CD8-positive, alpha-beta memory T cell (primary cell): ENCODE measurements at regions not wholly inside any gene's neighbourhood (a gene's known extent, or its start where the extent isn't known, plus 50 kb on each side); places are given as distances from the start of the nearest gene placed in this dataset.

Experiments used
- CTCF ChIA-PET: fragments of 350-600 bp; sonication (Branson Sonifier 250); formaldehyde crosslinking; loops from one replicate; lab custom pipeline; 2021; ENCODE audit warnings: antibody characterized with exemption; lab: Charles Lee
- POLR2A ChIA-PET: fragments of 350-600 bp; sonication (Branson Sonifier 250); formaldehyde crosslinking; loops from one replicate; lab custom pipeline; 2021; ENCODE audit warnings: antibody characterized with exemption; lab: Charles Lee
- DNase-seq, 5 donors: peaks; one replicate each; pipeline versions ENCODE4 v3.0.0 to v3.0.0-alpha.2; 2020 to 2022; ENCODE audit warnings: mixed read lengths in 1 of 5
- H3K27ac ChIP-seq: one replicate; pipeline ENCODE4 v1.7.0; 2013; ENCODE audit warnings: low read depth, mild to moderate bottlenecking, low read length, moderate library complexity
- H3K27me3 ChIP-seq: 2 replicates; pipeline ENCODE4 v1.7.0; 2013; ENCODE audit warnings: low read length, mild to moderate bottlenecking; ENCODE audit not compliant: insufficient read depth, poor library complexity, severe bottlenecking
- H3K36me3 ChIP-seq: 2 replicates; pipeline ENCODE4 v1.7.0; 2013; ENCODE audit warnings: mild to moderate bottlenecking, low read length, moderate library complexity; ENCODE audit not compliant: insufficient read depth
- H3K4me1 ChIP-seq: 2 replicates; pipeline ENCODE4 v1.7.0; 2013; ENCODE audit warnings: mild to moderate bottlenecking, low read length, moderate library complexity; ENCODE audit not compliant: insufficient read depth
- H3K4me3 ChIP-seq: 2 replicates; pipeline ENCODE4 v1.7.0; 2013; ENCODE audit warnings: mild to moderate bottlenecking, low read length
- H3K9me3 ChIP-seq: 2 replicates; pipeline ENCODE4 v1.7.0; 2013; ENCODE audit warnings: mild to moderate bottlenecking, low read length
- H3K27ac Mint-ChIP-seq, 8 donors: one replicate each; pipeline ENCODE4 v1.8.0; 2020 to 2021; ENCODE audit warnings: mixed read lengths in 8 of 8, mild to moderate bottlenecking in 6 of 8, inconsistent platforms in 3 of 8, moderate library complexity in 3 of 8
- H3K27me3 Mint-ChIP-seq, 2 donors: one replicate each; pipeline ENCODE4 v1.8.0; 2020 to 2021; ENCODE audit warnings: mixed read lengths in 2 of 2, mild to moderate bottlenecking in 1 of 2, moderate library complexity in 1 of 2
- H3K36me3 Mint-ChIP-seq, 3 donors: one replicate each; pipeline ENCODE4 v1.8.0; 2020 to 2021; ENCODE audit warnings: mixed read lengths in 3 of 3, inconsistent platforms in 1 of 3, mild to moderate bottlenecking in 1 of 3
- H3K4me1 Mint-ChIP-seq, 3 donors: one replicate each; pipeline ENCODE4 v1.8.0; 2020 to 2021; ENCODE audit warnings: mixed read lengths in 3 of 3, inconsistent platforms in 1 of 3, mild to moderate bottlenecking in 1 of 3
- H3K4me3 Mint-ChIP-seq, 7 donors: one replicate each; pipeline ENCODE4 v1.8.0; 2020 to 2021; ENCODE audit warnings: mixed read lengths in 7 of 7, mild to moderate bottlenecking in 6 of 7, moderate library complexity in 4 of 7, inconsistent platforms in 2 of 7
- H3K9me3 Mint-ChIP-seq, 5 donors: one replicate each; pipeline ENCODE4 v1.8.0; 2020 to 2022; ENCODE audit warnings: mixed read lengths in 5 of 5, mild to moderate bottlenecking in 3 of 5, moderate library complexity in 2 of 5, inconsistent platforms in 1 of 5

- H3K27me3 Mint-ChIP-seq, result peaks cover 16 to 40% of the 10 kb centered on the region in 2 donors
- H3K27ac Mint-ChIP-seq, result no peak overlapping the region
- Histone ChIP-seq H3K27ac (no peak overlapping the region), H3K4me3 (no peak overlapping the region), H3K27me3 (no peaks in the 10 kb centered on the region), H3K36me3 (no peaks in the 10 kb centered on the region), H3K9me3 (no peaks in the 10 kb centered on the region), H3K4me1 (no peaks in the 10 kb centered on the region)
- DNase-seq, result no peak
- no peak overlapping the region for H3K4me3 Mint-ChIP-seq
- no peaks in the 10 kb centered on the region for H3K36me3 Mint-ChIP-seq
- POLR2A ChIA-PET, result interaction anchor here (0.7 kb wide), 1 partner anchor 597 kb away, joined by 4 read pairs; no protein-coding TSS in a partner anchor
- H3K9me3 Mint-ChIP-seq, result no peaks in the 10 kb centered on the region
- H3K4me1 Mint-ChIP-seq, result no peaks in the 10 kb centered on the region
- CTCF ChIA-PET, result no interaction called here
Observed at GRCh38 chr10:3251172-3251571, 78.6 kb upstream of the PITRM1 start.

DNA sequence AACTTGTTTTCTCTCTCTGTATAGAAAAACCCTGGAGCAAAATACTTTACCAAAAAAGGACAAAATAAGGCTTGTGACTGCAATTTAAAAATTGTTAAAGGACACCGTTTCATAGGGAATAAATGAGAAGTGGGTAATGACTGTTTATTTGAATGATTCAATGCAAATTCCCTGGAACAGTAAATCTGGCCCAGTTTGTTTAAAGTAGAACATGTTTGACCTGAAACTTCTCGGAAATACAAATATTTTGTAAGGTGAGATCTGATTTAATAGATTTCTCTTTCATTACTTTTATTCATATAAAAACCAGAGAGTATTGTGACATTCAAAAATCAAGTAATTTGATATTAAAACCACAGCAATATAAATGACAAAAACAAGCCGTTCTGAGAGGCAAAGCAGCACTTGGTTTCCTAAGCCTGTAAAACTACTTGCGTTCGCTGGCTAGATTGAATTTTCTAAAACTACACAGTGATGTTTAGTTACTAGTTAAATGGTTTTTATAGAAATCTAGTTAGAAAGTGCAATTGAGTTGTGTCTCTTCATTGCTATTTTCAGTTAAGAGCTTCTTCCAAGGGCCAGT is 76.8 kb upstream of the PITRM1 start:
- Mint-ChIP-seq H3K27me3 (peaks cover 16 to 42% of the 10 kb centered on the region in 2 donors), H3K4me1 (no peaks in the 10 kb centered on the region), H3K4me3 (no peak overlapping the region), H3K27ac (no peak overlapping the region), H3K9me3 (no peaks in the 10 kb centered on the region), H3K36me3 (no peaks in the 10 kb centered on the region)
- H3K4me3 ChIP-seq, result no peak overlapping the region
- DNase-seq, result no peak
- POLR2A ChIA-PET, result no interaction called here
- H3K9me3 ChIP-seq, result no peaks in the 10 kb centered on the region
- no peaks in the 10 kb centered on the region for H3K4me1 ChIP-seq
- no peak overlapping the region for H3K27ac ChIP-seq
- H3K36me3 ChIP-seq, result no peaks in the 10 kb centered on the region
- CTCF ChIA-PET, result no interaction called here
- no peaks in the 10 kb centered on the region for H3K27me3 ChIP-seq

GRCh38 chr10:3248526-3249306 is 76.1 kb upstream of the PITRM1 start:
- no peak overlapping the region for H3K4me3 ChIP-seq
- H3K27ac ChIP-seq, result no peak overlapping the region
- Mint-ChIP-seq H3K36me3 (no peaks in the 10 kb centered on the region), H3K27ac (no peak overlapping the region), H3K9me3 (no peaks in the 10 kb centered on the region), H3K4me3 (no peak overlapping the region), H3K27me3 (peaks cover 16 to 42% of the 10 kb centered on the region in 2 donors), H3K4me1 (no peaks in the 10 kb centered on the region)
- DNase-seq, result no peak
- no peaks in the 10 kb centered on the region for H3K36me3 ChIP-seq
- ChIA-PET POLR2A (no interaction called here), CTCF (interaction anchor here (0.6 kb wide), 1 partner anchor 97 kb away, joined by 3 read pairs; no protein-coding TSS in a partner anchor)
- H3K4me1 ChIP-seq, result no peaks in the 10 kb centered on the region
- no peaks in the 10 kb centered on the region for H3K9me3 ChIP-seq
- H3K27me3 ChIP-seq, result no peaks in the 10 kb centered on the region

DNA sequence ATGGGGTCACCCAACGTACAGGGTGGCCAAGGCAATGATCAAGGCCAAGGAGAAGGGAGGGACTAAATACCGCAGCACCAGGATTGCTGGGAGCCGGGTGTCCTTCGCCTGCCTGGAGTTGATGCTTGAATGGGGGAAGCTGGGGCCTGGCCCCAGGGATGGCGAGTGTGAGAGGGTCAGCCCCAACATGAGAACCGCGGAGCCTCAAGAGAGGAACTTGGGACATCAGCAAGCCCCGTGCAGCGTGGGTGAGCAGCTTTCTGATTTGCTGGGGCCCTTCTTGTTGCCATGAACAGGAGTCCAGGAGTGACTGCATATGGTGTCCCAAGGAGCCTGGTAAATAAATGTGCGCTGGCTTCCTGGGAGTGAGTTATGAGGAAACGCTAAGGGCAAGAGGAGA is 72.8 kb upstream of the PITRM1 start:
- Histone ChIP-seq H3K4me3 (no peak overlapping the region), H3K27ac (no peak overlapping the region), H3K9me3 (no peaks in the 10 kb centered on the region), H3K4me1 (no peaks in the 10 kb centered on the region), H3K27me3 (no peaks in the 10 kb centered on the region), H3K36me3 (no peaks in the 10 kb centered on the region)
- no peak overlapping the region for H3K27ac Mint-ChIP-seq
- no peak overlapping the region for H3K4me3 Mint-ChIP-seq
- no peak for DNase-seq
- H3K36me3 Mint-ChIP-seq, result no peaks in the 10 kb centered on the region
- CTCF ChIA-PET, result no interaction called here
- POLR2A ChIA-PET, result no interaction called here
- no peaks in the 10 kb centered on the region for H3K4me1 Mint-ChIP-seq
- H3K9me3 Mint-ChIP-seq, result no peaks in the 10 kb centered on the region
- H3K27me3 Mint-ChIP-seq, result peaks cover 17 to 26% of the 10 kb centered on the region in 2 donors

DNA sequence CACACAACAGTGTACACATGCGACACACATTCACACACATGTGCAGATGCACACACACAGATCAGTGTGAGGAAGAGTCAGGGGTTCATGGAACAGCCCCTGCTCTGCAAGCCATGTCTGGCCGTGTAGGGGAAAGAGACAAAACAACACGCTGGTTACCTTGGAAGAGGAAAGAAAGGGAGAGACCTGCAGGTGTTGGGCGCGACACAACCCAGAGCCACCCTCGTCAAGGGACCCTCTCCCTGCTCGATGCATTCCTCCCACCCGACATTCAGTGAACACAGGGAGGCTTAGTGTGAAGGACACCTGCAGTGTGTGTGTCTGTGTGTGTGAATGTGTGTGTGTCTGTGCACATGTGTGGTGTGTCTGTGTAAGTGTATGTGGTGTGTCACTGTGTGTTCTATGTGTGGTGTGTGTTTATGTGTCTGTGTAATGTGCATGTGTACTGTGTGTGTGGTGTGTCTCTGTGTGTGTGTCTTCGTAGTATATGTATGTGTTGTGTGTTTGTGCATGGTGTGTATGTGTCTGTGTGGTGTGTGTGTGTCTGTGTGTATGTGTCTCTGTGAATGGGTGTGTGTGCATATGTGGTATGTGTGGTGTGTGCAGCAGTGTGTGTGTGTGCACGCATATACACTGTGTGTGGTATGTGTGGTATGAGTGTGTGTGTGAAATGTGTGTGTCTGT is 69.5 kb upstream of the PITRM1 start:
- no peak overlapping the region for H3K27ac ChIP-seq
- H3K9me3 ChIP-seq, result no peaks in the 10 kb centered on the region
- Mint-ChIP-seq H3K9me3 (no peaks in the 10 kb centered on the region), H3K27me3 (peaks cover 7 to 17% of the 10 kb centered on the region in 2 donors), H3K4me3 (no peak overlapping the region), H3K27ac (no peak overlapping the region), H3K4me1 (peaks cover 3 to 8% (median 5%) of the 10 kb centered on the region in 3 donors), H3K36me3 (no peaks in the 10 kb centered on the region)
- ChIA-PET POLR2A (no interaction called here), CTCF (interaction anchor here (1.4 to 2.9 kb wide), 3 partner anchors 14 to 1524 kb away, joined by 5 to 15 read pairs (median 14); no protein-coding TSS in a partner anchor)
- no peaks in the 10 kb centered on the region for H3K36me3 ChIP-seq
- no peak for DNase-seq
- H3K27me3 ChIP-seq, result no peaks in the 10 kb centered on the region
- H3K4me3 ChIP-seq, result no peak overlapping the region
- H3K4me1 ChIP-seq, result no peaks in the 10 kb centered on the region

- Histone ChIP-seq H3K4me1 (no peaks in the 10 kb centered on the region), H3K27ac (no peak overlapping the region), H3K4me3 (no peak overlapping the region), H3K36me3 (no peaks in the 10 kb centered on the region), H3K27me3 (no peaks in the 10 kb centered on the region), H3K9me3 (no peaks in the 10 kb centered on the region)
- Mint-ChIP-seq H3K27me3 (peaks cover 7 to 17% of the 10 kb centered on the region in 2 donors), H3K4me3 (no peak overlapping the region), H3K4me1 (peaks cover 3 to 8% (median 5%) of the 10 kb centered on the region in 3 donors), H3K27ac (no peak overlapping the region), H3K9me3 (no peaks in the 10 kb centered on the region), H3K36me3 (no peaks in the 10 kb centered on the region)
- no peak for DNase-seq
- CTCF ChIA-PET, result interaction anchor here (0.6 to 2.9 kb wide), 5 partner anchors 15 to 1525 kb away, joined by 3 to 15 read pairs (median 5); no protein-coding TSS in a partner anchor
- POLR2A ChIA-PET, result no interaction called here
Observed at GRCh38 chr10:3241274-3241921, 68.8 kb upstream of the PITRM1 start.

GRCh38 chr10:3239920-3240894 is 67.6 kb upstream of the PITRM1 start:
- POLR2A ChIA-PET, result interaction anchor here (1.3 kb wide), 1 partner anchor 545 kb away, joined by 5 read pairs; the partner anchor contains the start of gene KLF6
- H3K27ac Mint-ChIP-seq, result no peak overlapping the region
- H3K27me3 Mint-ChIP-seq, result peaks cover 7 to 9% of the 10 kb centered on the region in 2 donors

More at GRCh38 chr10:3239920-3240894, 67.6 kb upstream of the PITRM1 start:
- no peaks in the 10 kb centered on the region for H3K27me3 ChIP-seq
- CTCF ChIA-PET, result interaction anchor here (0.9 to 2.9 kb wide), 9 partner anchors 10 to 1526 kb away, joined by 3 to 15 read pairs (median 4); no protein-coding TSS in a partner anchor
- no peaks in the 10 kb centered on the region for H3K36me3 ChIP-seq
- no peak overlapping the region for H3K27ac ChIP-seq
- H3K4me3 ChIP-seq, result no peak overlapping the region
- no peaks in the 10 kb centered on the region for H3K9me3 ChIP-seq
- no peak for DNase-seq
- H3K4me1 Mint-ChIP-seq, result peaks cover 3 to 8% (median 5%) of the 10 kb centered on the region in 3 donors
- peak overlapping the region in 2 of 7 donors; percentile 18 to 50 for H3K4me3 Mint-ChIP-seq
- H3K9me3 Mint-ChIP-seq, result no peaks in the 10 kb centered on the region
- no peaks in the 10 kb centered on the region for H3K36me3 Mint-ChIP-seq
- H3K4me1 ChIP-seq, result no peaks in the 10 kb centered on the region
